ENCODE measurements at regions not wholly inside any gene's neighbourhood (a gene's known extent, or its start where the extent isn't known, plus 50 kb on each side); places are given as distances from the start of the nearest gene placed in this dataset.

DNA sequence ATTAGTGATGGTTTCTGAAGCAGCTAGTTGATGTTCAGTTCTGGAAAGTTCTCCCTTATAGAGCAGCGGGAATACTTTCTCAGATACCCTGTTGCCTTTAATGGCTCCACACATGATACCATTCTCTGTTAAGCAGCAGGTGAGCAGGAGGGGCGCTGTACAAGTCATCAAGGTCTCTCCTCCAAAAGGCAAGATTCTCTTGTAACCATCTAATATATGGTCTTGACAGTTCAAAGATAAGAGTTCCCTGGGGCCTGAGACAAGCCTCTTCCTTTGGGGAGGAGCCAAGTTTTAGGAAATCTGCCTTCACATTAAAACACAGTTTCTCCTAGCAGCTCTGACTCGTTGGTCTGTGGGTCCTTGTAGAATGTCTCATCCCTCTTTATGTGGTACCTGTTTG lies 258.2 kb downstream of the QKI start:
- TF ChIP-seq CTCF (IDR thresholded peaks at IDR 0.05 in 2 of 3, conservative IDR thresholded peaks at IDR 0.05 in 1 of 3; ENCODE audit: insufficient read depth in 2 of 3, low read depth in 1 of 3, low read length in 3 of 3) (peak in 1 of 3 experiments; percentile 21; a peak in 1 of 6 replicates), NFIC (IDR thresholded peaks at IDR 0.05) (peak; percentile 12; the same call in 1 of the 2 replicates), MEIS2 (IDR thresholded peaks at IDR 0.05; ENCODE audit: partially characterized antibody) (peak; percentile 82), NUFIP1 (IDR thresholded peaks at IDR 0.05; ENCODE audit: partially characterized antibody) (no peak), MYC (IDR thresholded peaks at IDR 0.05; ENCODE audit: low read depth, low read length) (no peak), MYC (CRISPR knock-in tag; IDR thresholded peaks at IDR 0.05; ENCODE audit: borderline replicate concordance, low read depth) (no peak), MCM3 (IDR thresholded peaks at IDR 0.05) (no peak), RCOR1 (IDR thresholded peaks at IDR 0.05; ENCODE audit: borderline replicate concordance in 1 of 2, low read depth in 2 of 2, low read length in 2 of 2) (0 out of 4 replicates have a peak, but pooled peaks of 1 of the 2 experiments have one; percentile 22), MXI1 (IDR thresholded peaks at IDR 0.05; ENCODE audit: low read depth, low read length) (no peak), PBX2 (CRISPR knock-in tag; IDR thresholded peaks at IDR 0.05; ENCODE audit: low read depth) (no peak), PBX2 (tag; conservative IDR thresholded peaks at IDR 0.05; ENCODE audit: low read depth) (peak; percentile 67), RBM22 (IDR thresholded peaks at IDR 0.05; ENCODE audit: low read depth, low read length, poor library complexity, severe bottlenecking) (no peak), SMAD4 (CRISPR knock-in tag; conservative IDR thresholded peaks at IDR 0.05) (no peak), PHF20 (IDR thresholded peaks at IDR 0.05; ENCODE audit: partially characterized antibody) (no peak), PKNOX1 (IDR thresholded peaks at IDR 0.05) (peak; percentile 38; the same call in 1 of the 2 replicates), CTBP1 (IDR thresholded peaks at IDR 0.05; ENCODE audit: borderline replicate concordance) (peak; percentile 17; the same call in 1 of the 2 replicates)
- intact Hi-C loops (cut with micrococcal nuclease) (no loop called here), in situ Hi-C loops (cut with MboI) (no loop called here)
- no peak for FAIRE-seq
- H3K9me3 ChIP-seq (replicated peaks; ENCODE audit: control insufficient read depth, insufficient read depth, low read depth, low read length), result peaks cover 6% of the 10 kb centered on the region; the same call in 1 of the 2 replicates
- no TSS peak for BruUV-seq (replicated peaks)
- peak overlapping the region; percentile 13; the same call in 1 of the 2 replicates for H2AFZ ChIP-seq (ENCODE audit: low read depth, low read length)
- POLR2A ChIA-PET, result no interaction called here
- H4K20me1 ChIP-seq (replicated peaks; ENCODE audit: control insufficient read depth, insufficient read depth, low read length), result no peaks in the 10 kb centered on the region
- peak in 2 of 4 experiments; percentile 35 to 46 for DNase-seq (ENCODE audit: extremely low read depth in 1 of 4, low spot score in 3 of 4)
- CTCF ChIA-PET (ENCODE audit: low intra/inter-chr PET ratio), result no interaction called here
- peaks cover 4 to 7% of the 10 kb centered on the region in 2 experiments; a peak in 3 of 5 replicates for H3K27me3 ChIP-seq (ENCODE audit: control insufficient read depth in 2 of 2, insufficient read depth in 2 of 2, low read length in 2 of 2)
- H3K4me2 ChIP-seq (ENCODE audit: insufficient read depth, low read length), result peak overlapping the region; percentile 42
- ATAC-seq, result peak; percentile 62
- no peaks in the 10 kb centered on the region for H3K79me2 ChIP-seq (ENCODE audit: control insufficient read depth, insufficient read depth, low read length)
- no peak overlapping the region for H3K4me3 ChIP-seq
- 2% methylated on average over 3 of the region's 3 CpGs for WGBS (ENCODE audit: insufficient coverage, low coverage, missing lambda C conversion rate)
- H3K9ac ChIP-seq (ENCODE audit: insufficient read depth in 1 of 2, low read depth in 2 of 2, low read length in 2 of 2), result no peak overlapping the region
- peaks cover 9 to 11% of the 10 kb centered on the region in 2 experiments; a peak in 3 of 5 replicates for H3K4me1 ChIP-seq (replicated peaks in 1 of 2; ENCODE audit: control insufficient read depth in 2 of 2, insufficient read depth in 2 of 2, low read length in 2 of 2)
- no peaks in the 10 kb centered on the region for H3K36me3 ChIP-seq (ENCODE audit: control insufficient read depth, insufficient read depth, low read length)
- no peak overlapping the region for H3K27ac ChIP-seq (ENCODE audit: extremely low read depth, low read depth, low read length)
- no peaks in the 10 kb centered on the region for H3K9me1 ChIP-seq (ENCODE audit: control insufficient read depth, insufficient read depth, low read length)

Measured in K562 (cell line).